K562 (cell line): ENCODE measurements at regions not wholly inside any gene's neighbourhood (a gene's known extent, or its start where the extent isn't known, plus 50 kb on each side); places are given as distances from the start of the nearest gene placed in this dataset.
"Not testable (repeated sequence)": the region's sequence is repeated elsewhere in the genome, so short reads cannot be mapped to it uniquely, and the experiment has no call there.

Experiments used
- ATAC-seq: fragments of 200-7000 bp; cut with Tn5 transposase; 3 replicates; pipeline ENCODE4 v1.9.1; 2020; ENCODE audit warnings: moderate library complexity
- BruUV-seq: library from RNA; stranded (reverse); fragments of 400-500 nt; replicated peaks from 2 replicates; lab custom pipeline; 2021; lab: Mats Ljungman, UMichigan
- CTCF ChIA-PET: fragments of 300-600 bp; formaldehyde crosslinking; extraction: SDS; loops from one replicate; lab custom pipeline; 2021; ENCODE audit warnings: low intra/inter-chr PET ratio; lab: Yijun Ruan, JAX
- POLR2A ChIA-PET: fragments of 300-600, 350-650 bp; sonication (Branson Sonifier 250); formaldehyde crosslinking; extraction: SDS; loops from one replicate; lab custom pipeline; 2021; ENCODE audit warnings: antibody characterized with exemption, inconsistent platforms; lab: Yijun Ruan, JAX
- DNase-seq, 4 experiments: peaks; one replicate each; pipeline versions ENCODE4 v3.0.0 to v3.0.0-alpha.2; 2011 to 2018; ENCODE audit warnings: low spot score in 3 of 4, mixed read lengths in 3 of 4; ENCODE audit errors: extremely low read depth in 1 of 4
- FAIRE-seq: peaks from 2 replicates; lab custom pipeline; 2011; peaks lifted over from hg19 to GRCh38; lab: Jason Lieb, UNC
- H2AFZ ChIP-seq: 2 replicates; pipeline ENCODE4 v1.6.0; 2011; ENCODE audit warnings: low read depth, low read length, control low read depth, inconsistent platforms
- H3K27ac ChIP-seq: fragments of 200-600 bp; 3 replicates; pipeline ENCODE4 v1.8.0; 2011; ENCODE audit warnings: low read depth, mild to moderate bottlenecking, control low read depth, inconsistent platforms, low read length, moderate library complexity, mixed read lengths; ENCODE audit errors: extremely low read depth
- H3K27me3 ChIP-seq, 2 experiments: fragments of 300-600 bp in 1 of 2; 2 replicates in 1 of 2; 3 replicates in 1 of 2; pipeline versions ENCODE4 v1.6.0 to v1.8.0; 2011; ENCODE audit warnings: inconsistent platforms in 2 of 2, low read length in 2 of 2, mild to moderate bottlenecking in 1 of 2, mixed read lengths in 1 of 2, moderate library complexity in 1 of 2; ENCODE audit not compliant: control insufficient read depth in 2 of 2, insufficient read depth in 2 of 2
- H3K36me3 ChIP-seq: fragments of 300-600 bp; 3 replicates; pipeline ENCODE4 v1.8.0; 2011; ENCODE audit warnings: mild to moderate bottlenecking, low read length, inconsistent platforms; ENCODE audit not compliant: control insufficient read depth, insufficient read depth
- H3K4me1 ChIP-seq, 2 experiments: fragments of 200-600 bp in 1 of 2; replicated peaks in 1 of 2; 2 replicates in 1 of 2; 3 replicates in 1 of 2; pipeline versions ENCODE4 v1.5.1 to v1.8.0; 2011; ENCODE audit warnings: inconsistent platforms in 2 of 2, low read length in 2 of 2, mild to moderate bottlenecking in 1 of 2, mixed read lengths in 1 of 2, moderate library complexity in 1 of 2; ENCODE audit not compliant: control insufficient read depth in 2 of 2, insufficient read depth in 2 of 2
- H3K4me2 ChIP-seq: 2 replicates; pipeline ENCODE4 v1.6.1; 2011; ENCODE audit warnings: low read length, control low read depth, inconsistent platforms, mixed read lengths; ENCODE audit not compliant: insufficient read depth
- H3K4me3 ChIP-seq: fragments of 200-600 bp; sonication (generic), shearing (Covaris generic); 2 replicates; pipeline ENCODE4 v1.5.1; 2016; ENCODE audit warnings: control low read depth, inconsistent platforms
- H3K79me2 ChIP-seq: fragments of 200-600 bp; 3 replicates; pipeline ENCODE4 v1.8.0; 2011; ENCODE audit warnings: low read length, inconsistent platforms; ENCODE audit not compliant: control insufficient read depth, insufficient read depth
- H3K9ac ChIP-seq, 2 experiments: 2 replicates each; pipeline versions ENCODE4 v1.6.0 to v1.6.1; 2011; ENCODE audit warnings: low read depth in 2 of 2, low read length in 2 of 2, control low read depth in 1 of 2, inconsistent platforms in 1 of 2, mild to moderate bottlenecking in 1 of 2, mixed read lengths in 1 of 2; ENCODE audit not compliant: insufficient read depth in 1 of 2
- H3K9me1 ChIP-seq: one replicate; pipeline ENCODE4 v1.6.0; 2011; ENCODE audit warnings: inconsistent platforms, mild to moderate bottlenecking, low read length, moderate library complexity; ENCODE audit not compliant: control insufficient read depth, insufficient read depth
- H3K9me3 ChIP-seq: replicated peaks from 2 replicates; pipeline ENCODE4 v1.5.1; 2011; ENCODE audit warnings: low read depth, low read length, inconsistent platforms; ENCODE audit not compliant: control insufficient read depth, insufficient read depth
- H4K20me1 ChIP-seq: replicated peaks from 2 replicates; pipeline ENCODE4 v1.6.1; 2011; ENCODE audit warnings: low read length, inconsistent platforms, mixed read lengths; ENCODE audit not compliant: control insufficient read depth, insufficient read depth
- FOXJ2 ChIP-seq: fragments of 200-800 bp; sonication (Bioruptor generic); IDR thresholded peaks from 2 replicates; pipeline ENCODE4 v1.6.1; 2016; ENCODE audit warnings: missing genetic modification characterization, missing compliant biosample characterization
- ZNF146 ChIP-seq: IDR thresholded peaks from one replicate; pipeline ENCODE4 v1.6.1; 2018; ENCODE audit warnings: missing compliant biosample characterization; ENCODE audit not compliant: unreplicated experiment
- WGBS: fragments of 100-300 bp; shearing (Covaris generic); methylation state at CpG from one replicate; pipeline ENCODE4 v1.1.6; 2016; ENCODE audit warnings: low coverage, mixed read lengths; ENCODE audit not compliant: insufficient coverage; ENCODE audit errors: missing lambda C conversion rate; 5-methylcytosine and 5-hydroxymethylcytosine counted together
- in situ Hi-C: fragments of 300-500 bp; cut with MboI; formaldehyde crosslinking; loops from 4 replicates; pipeline ENCODE4 v1.15.0; 2018; ENCODE audit warnings: inconsistent platforms, mixed read lengths
- intact Hi-C: fragments of 100-400 bp; cut with micrococcal nuclease; formaldehyde crosslinking; loops from 2 replicates; pipeline ENCODE4 v1.14.2; 2022

- 0% methylated on average over 1 of the region's 1 CpG for WGBS
- DNase-seq: not testable (repeated sequence)
- TF ChIP-seq ZNF146 (CRISPR knock-in tag): peak; percentile 72
- TF ChIP-seq, all 486 proteins: peak for 1; not testable (repeated sequence) for 485
- POLR2A ChIA-PET: interaction anchor here (1.3 kb wide), 1 partner anchor 15 kb away, joined by 3 read pairs; no protein-coding TSS in a partner anchor
- H3K9me1 ChIP-seq, H3K79me2 ChIP-seq, H3K4me2 ChIP-seq, H4K20me1 ChIP-seq, intact Hi-C loops, H3K36me3 ChIP-seq, CTCF ChIA-PET, BruUV-seq, H3K9ac ChIP-seq, H3K4me1 ChIP-seq, FAIRE-seq, ATAC-seq, H2AFZ ChIP-seq, H3K9me3 ChIP-seq, H3K4me3 ChIP-seq, H3K27me3 ChIP-seq, in situ Hi-C loops, H3K27ac ChIP-seq: not testable (repeated sequence)
These were observed 154.5 kb downstream of the PYDC2 start for GRCh38 chr3:191615511-191615910.

GRCh38 chr3:191624299-191624698 is 163.3 kb downstream of the PYDC2 start:
- intact Hi-C loops (no loop called here), in situ Hi-C loops (no loop called here)
- ChIA-PET POLR2A (no interaction called here), CTCF (no interaction called here)
- Histone ChIP-seq H2AFZ (no peak overlapping the region), H3K79me2 (no peaks in the 10 kb centered on the region), H4K20me1 (no peaks in the 10 kb centered on the region), H3K9me3 (no peaks in the 10 kb centered on the region), H3K9ac (no peak overlapping the region), H3K4me2 (no peak overlapping the region), H3K36me3 (no peaks in the 10 kb centered on the region), H3K4me3 (no peak overlapping the region), H3K27ac (no peak overlapping the region), H3K4me1 (no peaks in the 10 kb centered on the region), H3K9me1 (no peaks in the 10 kb centered on the region), H3K27me3 (no peaks in the 10 kb centered on the region)
- no peak for TF ChIP-seq FOXJ2 (tag)
- 0% methylated on average over 1 of the region's 1 CpG for WGBS
- no TSS peak for BruUV-seq
- no peak for DNase-seq
- ATAC-seq: no peak
- FAIRE-seq: no peak
